H1 (cell line): ENCODE measurements at regions not wholly inside any gene's neighbourhood (a gene's known extent, or its start where the extent isn't known, plus 50 kb on each side); places are given as distances from the start of the nearest gene placed in this dataset.

Experiments
- GTF2F1 ChIP-seq: IDR thresholded peaks from 2 replicates; pipeline ENCODE4 v1.6.1; 2012; ENCODE audit warnings: low read depth, low read length, improper control_type of control experiment, borderline replicate concordance
- HDAC2 ChIP-seq, 2 experiments: fragments of 300-600 bp in 1 of 2; sonication (generic) in 1 of 2; IDR thresholded peaks; 2 replicates each; pipeline ENCODE4 v1.6.1; 2011 to 2012; ENCODE audit warnings: low read depth in 2 of 2, low read length in 2 of 2, mild to moderate bottlenecking in 2 of 2, moderate library complexity in 2 of 2, borderline replicate concordance in 1 of 2, inconsistent platforms in 1 of 2
- POLR2A ChIP-seq, 2 experiments: IDR thresholded peaks; 1 replicate in 1 of 2; 2 replicates in 1 of 2; pipeline ENCODE4 v1.6.1; 2011; ENCODE audit warnings: low read depth in 2 of 2, low read length in 2 of 2, mild to moderate bottlenecking in 2 of 2; ENCODE audit errors: control extremely low read depth in 1 of 2
- SAP30 ChIP-seq: fragments of 300-600 bp; sonication (generic); IDR thresholded peaks from 2 replicates; pipeline ENCODE4 v1.7.1; 2012; ENCODE audit warnings: low read length, moderate library complexity, mild to moderate bottlenecking, inconsistent platforms; ENCODE audit not compliant: insufficient read depth, insufficient replicate concordance
- SP1 ChIP-seq: IDR thresholded peaks from 2 replicates; pipeline ENCODE4 v1.6.1; 2011; ENCODE audit warnings: low read depth, low read length
- SUZ12 ChIP-seq: fragments of 200-600 bp; sonication (generic); IDR thresholded peaks from 2 replicates; pipeline ENCODE4 v1.6.1; 2012; ENCODE audit warnings: mild to moderate bottlenecking, inconsistent platforms, low read length, moderate library complexity, mixed read lengths
- TCF12 ChIP-seq: IDR thresholded peaks from 2 replicates; pipeline ENCODE4 v1.6.1; 2011; ENCODE audit warnings: low read depth, mild to moderate bottlenecking, low read length
- TF ChIP-seq, protein P1 (sequence below): fragments of 300-600 bp; sonication (generic); IDR thresholded peaks from 2 replicates; pipeline ENCODE4 v1.7.1; 2012; ENCODE audit warnings: low read length, moderate library complexity, mild to moderate bottlenecking, inconsistent platforms; ENCODE audit not compliant: insufficient replicate concordance
- TF ChIP-seq, protein P2 (sequence below), 3 experiments: IDR thresholded peaks; 1 replicate in 2 of 3; 2 replicates in 1 of 3; pipeline versions ENCODE4 v1.5.1 to v1.6.1; 2011; ENCODE audit warnings: low read length in 3 of 3, mild to moderate bottlenecking in 3 of 3, inconsistent platforms in 2 of 3, low read depth in 1 of 3, moderate library complexity in 1 of 3; ENCODE audit not compliant: insufficient read depth in 1 of 3; ENCODE audit errors: control extremely low read depth in 1 of 3

DNA sequence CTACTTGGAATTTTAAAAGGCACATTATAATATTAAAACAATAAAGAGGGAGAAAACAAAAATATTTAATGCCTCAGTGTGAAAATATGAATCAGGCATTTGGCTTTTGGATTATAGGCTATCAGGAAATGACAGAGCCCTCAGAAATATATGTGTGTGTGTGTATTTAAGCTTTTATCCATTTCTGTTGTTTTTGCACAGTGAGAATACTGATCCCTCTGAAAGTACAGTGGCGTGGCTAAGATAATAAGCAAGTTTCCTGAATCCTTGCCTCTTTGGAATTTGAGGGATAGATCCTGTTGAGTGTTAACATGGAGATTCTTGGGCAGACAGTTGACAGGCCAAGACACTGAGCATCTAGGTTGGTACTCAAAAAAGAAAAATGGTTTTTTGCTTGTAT lies 234.8 kb upstream of the ZBTB20 start (continued):
- TF ChIP-seq, protein P1, sequence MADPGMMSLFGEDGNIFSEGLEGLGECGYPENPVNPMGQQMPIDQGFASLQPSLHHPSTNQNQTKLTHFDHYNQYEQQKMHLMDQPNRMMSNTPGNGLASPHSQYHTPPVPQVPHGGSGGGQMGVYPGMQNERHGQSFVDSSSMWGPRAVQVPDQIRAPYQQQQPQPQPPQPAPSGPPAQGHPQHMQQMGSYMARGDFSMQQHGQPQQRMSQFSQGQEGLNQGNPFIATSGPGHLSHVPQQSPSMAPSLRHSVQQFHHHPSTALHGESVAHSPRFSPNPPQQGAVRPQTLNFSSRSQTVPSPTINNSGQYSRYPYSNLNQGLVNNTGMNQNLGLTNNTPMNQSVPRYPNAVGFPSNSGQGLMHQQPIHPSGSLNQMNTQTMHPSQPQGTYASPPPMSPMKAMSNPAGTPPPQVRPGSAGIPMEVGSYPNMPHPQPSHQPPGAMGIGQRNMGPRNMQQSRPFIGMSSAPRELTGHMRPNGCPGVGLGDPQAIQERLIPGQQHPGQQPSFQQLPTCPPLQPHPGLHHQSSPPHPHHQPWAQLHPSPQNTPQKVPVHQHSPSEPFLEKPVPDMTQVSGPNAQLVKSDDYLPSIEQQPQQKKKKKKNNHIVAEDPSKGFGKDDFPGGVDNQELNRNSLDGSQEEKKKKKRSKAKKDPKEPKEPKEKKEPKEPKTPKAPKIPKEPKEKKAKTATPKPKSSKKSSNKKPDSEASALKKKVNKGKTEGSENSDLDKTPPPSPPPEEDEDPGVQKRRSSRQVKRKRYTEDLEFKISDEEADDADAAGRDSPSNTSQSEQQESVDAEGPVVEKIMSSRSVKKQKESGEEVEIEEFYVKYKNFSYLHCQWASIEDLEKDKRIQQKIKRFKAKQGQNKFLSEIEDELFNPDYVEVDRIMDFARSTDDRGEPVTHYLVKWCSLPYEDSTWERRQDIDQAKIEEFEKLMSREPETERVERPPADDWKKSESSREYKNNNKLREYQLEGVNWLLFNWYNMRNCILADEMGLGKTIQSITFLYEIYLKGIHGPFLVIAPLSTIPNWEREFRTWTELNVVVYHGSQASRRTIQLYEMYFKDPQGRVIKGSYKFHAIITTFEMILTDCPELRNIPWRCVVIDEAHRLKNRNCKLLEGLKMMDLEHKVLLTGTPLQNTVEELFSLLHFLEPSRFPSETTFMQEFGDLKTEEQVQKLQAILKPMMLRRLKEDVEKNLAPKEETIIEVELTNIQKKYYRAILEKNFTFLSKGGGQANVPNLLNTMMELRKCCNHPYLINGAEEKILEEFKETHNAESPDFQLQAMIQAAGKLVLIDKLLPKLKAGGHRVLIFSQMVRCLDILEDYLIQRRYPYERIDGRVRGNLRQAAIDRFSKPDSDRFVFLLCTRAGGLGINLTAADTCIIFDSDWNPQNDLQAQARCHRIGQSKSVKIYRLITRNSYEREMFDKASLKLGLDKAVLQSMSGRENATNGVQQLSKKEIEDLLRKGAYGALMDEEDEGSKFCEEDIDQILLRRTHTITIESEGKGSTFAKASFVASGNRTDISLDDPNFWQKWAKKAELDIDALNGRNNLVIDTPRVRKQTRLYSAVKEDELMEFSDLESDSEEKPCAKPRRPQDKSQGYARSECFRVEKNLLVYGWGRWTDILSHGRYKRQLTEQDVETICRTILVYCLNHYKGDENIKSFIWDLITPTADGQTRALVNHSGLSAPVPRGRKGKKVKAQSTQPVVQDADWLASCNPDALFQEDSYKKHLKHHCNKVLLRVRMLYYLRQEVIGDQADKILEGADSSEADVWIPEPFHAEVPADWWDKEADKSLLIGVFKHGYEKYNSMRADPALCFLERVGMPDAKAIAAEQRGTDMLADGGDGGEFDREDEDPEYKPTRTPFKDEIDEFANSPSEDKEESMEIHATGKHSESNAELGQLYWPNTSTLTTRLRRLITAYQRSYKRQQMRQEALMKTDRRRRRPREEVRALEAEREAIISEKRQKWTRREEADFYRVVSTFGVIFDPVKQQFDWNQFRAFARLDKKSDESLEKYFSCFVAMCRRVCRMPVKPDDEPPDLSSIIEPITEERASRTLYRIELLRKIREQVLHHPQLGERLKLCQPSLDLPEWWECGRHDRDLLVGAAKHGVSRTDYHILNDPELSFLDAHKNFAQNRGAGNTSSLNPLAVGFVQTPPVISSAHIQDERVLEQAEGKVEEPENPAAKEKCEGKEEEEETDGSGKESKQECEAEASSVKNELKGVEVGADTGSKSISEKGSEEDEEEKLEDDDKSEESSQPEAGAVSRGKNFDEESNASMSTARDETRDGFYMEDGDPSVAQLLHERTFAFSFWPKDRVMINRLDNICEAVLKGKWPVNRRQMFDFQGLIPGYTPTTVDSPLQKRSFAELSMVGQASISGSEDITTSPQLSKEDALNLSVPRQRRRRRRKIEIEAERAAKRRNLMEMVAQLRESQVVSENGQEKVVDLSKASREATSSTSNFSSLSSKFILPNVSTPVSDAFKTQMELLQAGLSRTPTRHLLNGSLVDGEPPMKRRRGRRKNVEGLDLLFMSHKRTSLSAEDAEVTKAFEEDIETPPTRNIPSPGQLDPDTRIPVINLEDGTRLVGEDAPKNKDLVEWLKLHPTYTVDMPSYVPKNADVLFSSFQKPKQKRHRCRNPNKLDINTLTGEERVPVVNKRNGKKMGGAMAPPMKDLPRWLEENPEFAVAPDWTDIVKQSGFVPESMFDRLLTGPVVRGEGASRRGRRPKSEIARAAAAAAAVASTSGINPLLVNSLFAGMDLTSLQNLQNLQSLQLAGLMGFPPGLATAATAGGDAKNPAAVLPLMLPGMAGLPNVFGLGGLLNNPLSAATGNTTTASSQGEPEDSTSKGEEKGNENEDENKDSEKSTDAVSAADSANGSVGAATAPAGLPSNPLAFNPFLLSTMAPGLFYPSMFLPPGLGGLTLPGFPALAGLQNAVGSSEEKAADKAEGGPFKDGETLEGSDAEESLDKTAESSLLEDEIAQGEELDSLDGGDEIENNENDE: no peak
- TF ChIP-seq POLR2A (IDR thresholded peaks at IDR 0.05; ENCODE audit: control extremely low read depth in 1 of 2, low read depth in 2 of 2, low read length in 2 of 2): no peak
- TF ChIP-seq TCF12: no peak
- TF ChIP-seq SAP30: no peak
- TF ChIP-seq SUZ12: no peak
- no peak for TF ChIP-seq SP1
- TF ChIP-seq, protein P2, sequence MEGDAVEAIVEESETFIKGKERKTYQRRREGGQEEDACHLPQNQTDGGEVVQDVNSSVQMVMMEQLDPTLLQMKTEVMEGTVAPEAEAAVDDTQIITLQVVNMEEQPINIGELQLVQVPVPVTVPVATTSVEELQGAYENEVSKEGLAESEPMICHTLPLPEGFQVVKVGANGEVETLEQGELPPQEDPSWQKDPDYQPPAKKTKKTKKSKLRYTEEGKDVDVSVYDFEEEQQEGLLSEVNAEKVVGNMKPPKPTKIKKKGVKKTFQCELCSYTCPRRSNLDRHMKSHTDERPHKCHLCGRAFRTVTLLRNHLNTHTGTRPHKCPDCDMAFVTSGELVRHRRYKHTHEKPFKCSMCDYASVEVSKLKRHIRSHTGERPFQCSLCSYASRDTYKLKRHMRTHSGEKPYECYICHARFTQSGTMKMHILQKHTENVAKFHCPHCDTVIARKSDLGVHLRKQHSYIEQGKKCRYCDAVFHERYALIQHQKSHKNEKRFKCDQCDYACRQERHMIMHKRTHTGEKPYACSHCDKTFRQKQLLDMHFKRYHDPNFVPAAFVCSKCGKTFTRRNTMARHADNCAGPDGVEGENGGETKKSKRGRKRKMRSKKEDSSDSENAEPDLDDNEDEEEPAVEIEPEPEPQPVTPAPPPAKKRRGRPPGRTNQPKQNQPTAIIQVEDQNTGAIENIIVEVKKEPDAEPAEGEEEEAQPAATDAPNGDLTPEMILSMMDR (IDR thresholded peaks at IDR 0.05; ENCODE audit: control extremely low read depth in 1 of 3, insufficient read depth in 1 of 3, low read depth in 1 of 3, low read length in 3 of 3): no peak
- TF ChIP-seq HDAC2 (IDR thresholded peaks at IDR 0.05; ENCODE audit: borderline replicate concordance in 1 of 2, low read depth in 2 of 2, low read length in 2 of 2): no peak
- no peak for TF ChIP-seq GTF2F1
